ENCODE measurements at regions not wholly inside any gene's neighbourhood (a gene's known extent, or its start where the extent isn't known, plus 50 kb on each side); places are given as distances from the start of the nearest gene placed in this dataset.

GRCh38 chrY:19882145-19882544 lies 137.6 kb upstream of the KDM5D start:
- no peak overlapping the region for H3K4me3 ChIP-seq (ENCODE audit: low read depth, low read length)
- no peak for DNase-seq (ENCODE audit: low read depth)
- TF ChIP-seq, protein P1, sequence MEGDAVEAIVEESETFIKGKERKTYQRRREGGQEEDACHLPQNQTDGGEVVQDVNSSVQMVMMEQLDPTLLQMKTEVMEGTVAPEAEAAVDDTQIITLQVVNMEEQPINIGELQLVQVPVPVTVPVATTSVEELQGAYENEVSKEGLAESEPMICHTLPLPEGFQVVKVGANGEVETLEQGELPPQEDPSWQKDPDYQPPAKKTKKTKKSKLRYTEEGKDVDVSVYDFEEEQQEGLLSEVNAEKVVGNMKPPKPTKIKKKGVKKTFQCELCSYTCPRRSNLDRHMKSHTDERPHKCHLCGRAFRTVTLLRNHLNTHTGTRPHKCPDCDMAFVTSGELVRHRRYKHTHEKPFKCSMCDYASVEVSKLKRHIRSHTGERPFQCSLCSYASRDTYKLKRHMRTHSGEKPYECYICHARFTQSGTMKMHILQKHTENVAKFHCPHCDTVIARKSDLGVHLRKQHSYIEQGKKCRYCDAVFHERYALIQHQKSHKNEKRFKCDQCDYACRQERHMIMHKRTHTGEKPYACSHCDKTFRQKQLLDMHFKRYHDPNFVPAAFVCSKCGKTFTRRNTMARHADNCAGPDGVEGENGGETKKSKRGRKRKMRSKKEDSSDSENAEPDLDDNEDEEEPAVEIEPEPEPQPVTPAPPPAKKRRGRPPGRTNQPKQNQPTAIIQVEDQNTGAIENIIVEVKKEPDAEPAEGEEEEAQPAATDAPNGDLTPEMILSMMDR (IDR thresholded peaks at IDR 0.05; ENCODE audit: control insufficient read depth, extremely low read depth, insufficient read depth): no peak

- no peak for DNase-seq (ENCODE audit: low read depth)
- no peak overlapping the region for H3K4me3 ChIP-seq (ENCODE audit: low read depth, low read length)
- TF ChIP-seq, protein P1 (IDR thresholded peaks at IDR 0.05; ENCODE audit: control insufficient read depth, extremely low read depth, insufficient read depth): no peak
These were observed 125.2 kb upstream of the KDM5D start for GRCh38 chrY:19869715-19870114.

DNA sequence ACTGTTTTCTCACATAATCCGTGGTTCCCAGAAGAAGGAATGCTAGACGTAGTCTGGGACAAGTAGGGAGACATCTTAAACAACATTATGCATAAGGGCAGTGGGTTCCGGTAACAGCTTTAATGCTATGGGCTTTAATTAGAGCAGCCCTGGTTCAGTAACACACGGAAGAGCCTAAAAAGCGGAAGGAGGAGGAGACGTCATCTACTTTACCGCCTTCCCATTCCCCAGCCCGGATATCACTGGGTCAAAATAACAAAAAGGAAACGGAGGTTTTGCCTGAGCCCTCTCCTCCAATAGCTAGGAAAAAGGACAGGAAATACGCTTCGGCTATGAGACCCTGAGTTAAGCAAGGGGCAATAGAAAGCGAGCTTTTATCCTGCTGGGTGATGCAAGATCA lies 124.8 kb upstream of the KDM5D start:
- TF ChIP-seq, protein P1 (IDR thresholded peaks at IDR 0.05; ENCODE audit: control insufficient read depth, extremely low read depth, insufficient read depth): no peak
- DNase-seq (ENCODE audit: low read depth): no peak
- no peak overlapping the region for H3K4me3 ChIP-seq (ENCODE audit: low read depth, low read length)

DNA sequence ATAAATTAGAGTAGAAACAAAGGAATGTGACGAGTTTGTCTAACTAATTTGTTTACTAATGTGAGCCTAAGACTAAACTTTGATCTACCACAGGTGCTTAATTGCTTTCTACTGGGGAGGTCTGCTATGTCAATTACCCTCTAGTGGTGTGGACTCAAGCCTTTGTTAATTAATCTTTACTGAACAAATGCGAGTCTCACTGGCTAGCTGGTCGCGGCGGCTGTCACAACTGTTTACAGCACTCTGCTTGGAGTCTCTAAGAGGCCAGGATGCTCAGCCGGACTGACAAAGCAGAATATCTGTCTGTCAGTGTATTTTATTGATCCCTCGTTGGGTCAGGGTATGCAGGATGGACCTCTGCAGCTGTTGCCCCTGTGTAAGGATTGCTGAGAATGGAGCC lies 124.1 kb upstream of the KDM5D start:
- no peak overlapping the region for H3K4me3 ChIP-seq (ENCODE audit: low read depth, low read length)
- TF ChIP-seq, protein P1 (IDR thresholded peaks at IDR 0.05; ENCODE audit: control insufficient read depth, extremely low read depth, insufficient read depth): no peak
- no peak for DNase-seq (ENCODE audit: low read depth)

- TF ChIP-seq, protein P1 (IDR thresholded peaks at IDR 0.05; ENCODE audit: control insufficient read depth, extremely low read depth, insufficient read depth): no peak
- no peak for DNase-seq (ENCODE audit: low read depth)
- no peak overlapping the region for H3K4me3 ChIP-seq (ENCODE audit: low read depth, low read length)
These were observed 112.1 kb upstream of the KDM5D start for GRCh38 chrY:19856474-19857135.

GRCh38 chrY:19842972-19843371 lies 98.4 kb upstream of the KDM5D start:
- H3K4me3 ChIP-seq (ENCODE audit: low read depth, low read length): no peak overlapping the region
- no peak for DNase-seq (ENCODE audit: low read depth)
- TF ChIP-seq, protein P1 (IDR thresholded peaks at IDR 0.05; ENCODE audit: control insufficient read depth, extremely low read depth, insufficient read depth): no peak

DNA sequence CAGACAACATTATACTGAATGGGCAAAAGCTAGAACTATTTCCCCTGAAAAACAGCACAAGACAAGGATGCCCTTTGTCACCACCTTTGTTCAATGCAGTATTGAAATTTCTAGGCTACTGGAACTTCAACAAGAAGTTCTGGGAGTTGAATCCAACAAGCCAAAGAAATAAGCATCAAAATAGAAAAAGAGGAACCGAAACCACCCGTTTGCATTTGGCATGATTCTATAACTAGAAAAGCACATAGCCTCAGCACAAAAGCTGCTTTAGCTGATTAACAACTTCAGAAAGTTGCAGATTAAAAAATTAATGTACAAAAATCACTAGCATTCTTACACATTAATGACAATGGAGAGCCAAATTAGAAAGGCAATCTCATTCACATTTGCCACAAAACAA lies 79.6 kb upstream of the KDM5D start:
- TF ChIP-seq, protein P1 (IDR thresholded peaks at IDR 0.05; ENCODE audit: control insufficient read depth, extremely low read depth, insufficient read depth): no peak
- no peak for DNase-seq (ENCODE audit: low read depth)
- H3K4me3 ChIP-seq (ENCODE audit: low read depth, low read length): no peak overlapping the region

Measured in LNCaP clone FGC (cell line).